A549 (cell line): ENCODE measurements at regions not wholly inside any gene's neighbourhood (a gene's known extent, or its start where the extent isn't known, plus 50 kb on each side); places are given as distances from the start of the nearest gene placed in this dataset.

Experiments used
- ATAC-seq, 2 experiments: fragments of 200-7000 bp in 1 of 2; fragments of >200 bp in 1 of 2; cut with Nextera tagmentation in 1 of 2; cut with Tn5 transposase in 1 of 2; 3 replicates each; pipeline versions ENCODE4 v1.8.0 to v1.9.1; 2018 to 2020; ENCODE audit warnings: mild to moderate bottlenecking in 1 of 2, moderate library complexity in 1 of 2
- CTCF ChIA-PET: fragments of 300-600 bp; sonication (Branson Sonifier 250); formaldehyde crosslinking; extraction: SDS; loops from one replicate; lab custom pipeline; 2021; ENCODE audit warnings: antibody characterized with exemption, inconsistent platforms; lab: Yijun Ruan, JAX
- POLR2A ChIA-PET: fragments of 350-600 bp; formaldehyde crosslinking; extraction: SDS; loops from one replicate; lab custom pipeline; 2021; ENCODE audit warnings: antibody characterized with exemption, inconsistent platforms; lab: Yijun Ruan, JAX
- DNase-seq, 2 experiments: peaks; one replicate each; pipeline versions ENCODE4 v3.0.0 to v3.0.0-alpha.2; 2011 to 2016; ENCODE audit warnings: low read depth in 1 of 2, low spot score in 1 of 2
- FAIRE-seq: peaks from 2 replicates; lab custom pipeline; 2011; peaks lifted over from hg19 to GRCh38; lab: Jason Lieb, UNC
- H3K27ac ChIP-seq, 2 experiments: fragments of >200 bp; sonication (Bioruptor Twin); formaldehyde crosslinking; 3 replicates each; pipeline ENCODE4 v1.5.1; 2016 to 2017
- H3K4me1 ChIP-seq: fragments of >200 bp; sonication (Bioruptor Twin); formaldehyde crosslinking; 3 replicates; pipeline ENCODE4 v1.6.1; 2016
- H3K4me2 ChIP-seq: fragments of >200 bp; sonication (Bioruptor Twin); formaldehyde crosslinking; 3 replicates; pipeline ENCODE4 v1.6.1; 2016
- H3K4me3 ChIP-seq: fragments of >200 bp; sonication (Bioruptor Twin); formaldehyde crosslinking; 3 replicates; pipeline ENCODE4 v1.5.1; 2016
- H3K9me3 ChIP-seq: fragments of >200 bp; sonication (Bioruptor Twin); formaldehyde crosslinking; 3 replicates; pipeline ENCODE4 v1.6.1; 2016
- CBX8 ChIP-seq: fragments of 200-600 bp; sonication (generic); IDR thresholded peaks from 2 replicates; pipeline ENCODE4 v1.6.1; 2016
- CHD2 ChIP-seq: fragments of 150-350 bp; IDR thresholded peaks from 2 replicates; pipeline ENCODE4 v1.6.1; 2014; ENCODE audit warnings: low read length; ENCODE audit not compliant: partially characterized antibody
- E2F6 ChIP-seq: IDR thresholded peaks from 2 replicates; pipeline ENCODE4 v1.6.1; 2012; ENCODE audit warnings: low read depth, borderline replicate concordance
- EHMT2 ChIP-seq: fragments of 200-600 bp; sonication (generic); IDR thresholded peaks from 2 replicates; pipeline ENCODE4 v1.6.1; 2016; ENCODE audit warnings: antibody characterized with exemption, low read depth, mild to moderate bottlenecking, moderate library complexity
- ELK1 ChIP-seq: fragments of 150-350 bp; IDR thresholded peaks from 2 replicates; pipeline ENCODE4 v1.6.1; 2014; ENCODE audit warnings: low read depth, mild to moderate bottlenecking, low read length
- ESRRA ChIP-seq: fragments of 150-350 bp; IDR thresholded peaks from 2 replicates; pipeline ENCODE4 v1.6.1; 2014; ENCODE audit warnings: mild to moderate bottlenecking, low read length, borderline replicate concordance
- FOSL2 ChIP-seq, 2 experiments: fragments of 450-650 bp in 1 of 2; fragments of >200 bp in 1 of 2; sonication (Bioruptor Twin) in 1 of 2; formaldehyde crosslinking; IDR thresholded peaks; 2 replicates each; pipeline versions ENCODE4 v1.5.0 to v1.6.1; 2016 to 2020; ENCODE audit warnings: mild to moderate bottlenecking in 1 of 2, moderate library complexity in 1 of 2
- FOXS1 ChIP-seq: fragments of 250-450 bp; sonication (Bioruptor Pico); IDR thresholded peaks from 2 replicates; pipeline ENCODE4 v1.5.0; 2020; ENCODE audit warnings: mild to moderate bottlenecking, moderate library complexity
- HDAC2 ChIP-seq: fragments of 200-600 bp; sonication (generic); IDR thresholded peaks from 2 replicates; pipeline ENCODE4 v1.6.1; 2016
- HEYL ChIP-seq: fragments of 250-450 bp; sonication (Bioruptor Pico); IDR thresholded peaks from 2 replicates; pipeline ENCODE4 v1.8.0; 2021; ENCODE audit warnings: mild to moderate bottlenecking, moderate library complexity
- HOXB5 ChIP-seq: fragments of 250-450 bp; sonication (Bioruptor Pico); IDR thresholded peaks from 2 replicates; pipeline ENCODE4 v1.5.0; 2020; ENCODE audit warnings: mild to moderate bottlenecking, moderate library complexity
- KDM5A ChIP-seq: fragments of 200-600 bp; sonication (generic); IDR thresholded peaks from 2 replicates; pipeline ENCODE4 v1.6.1; 2016; ENCODE audit warnings: antibody characterized with exemption, mild to moderate bottlenecking
- MAFK ChIP-seq: fragments of 450-650 bp; IDR thresholded peaks from 2 replicates; pipeline ENCODE4 v1.6.1; 2014; ENCODE audit not compliant: partially characterized antibody
- MAZ ChIP-seq: fragments of 150-350 bp; IDR thresholded peaks from 2 replicates; pipeline ENCODE4 v1.6.1; 2014; ENCODE audit warnings: antibody characterized with exemption, low read depth, low read length, borderline replicate concordance
- MYC ChIP-seq: IDR thresholded peaks from 2 replicates; pipeline ENCODE4 v1.6.1; 2012; ENCODE audit warnings: mild to moderate bottlenecking, inconsistent platforms, low read length, improper control_type of control experiment, borderline replicate concordance
- NR3C1 ChIP-seq: fragments of >200 bp; sonication (Bioruptor Twin); formaldehyde crosslinking; IDR thresholded peaks from 3 replicates; pipeline ENCODE4 v1.6.1; 2017
- PBX3 ChIP-seq: IDR thresholded peaks from 2 replicates; pipeline ENCODE4 v1.6.1; 2012
- POLR2A ChIP-seq: IDR thresholded peaks from 2 replicates; pipeline ENCODE4 v1.6.1; 2012; ENCODE audit warnings: mild to moderate bottlenecking, low read length
- POLR2AphosphoS2 ChIP-seq: conservative IDR thresholded peaks from 2 replicates; pipeline ENCODE4 v1.6.1; 2012; ENCODE audit warnings: low read length, improper control_type of control experiment, inconsistent platforms
- RAD21 ChIP-seq, 2 experiments: fragments of >200 bp in 1 of 2; sonication (Bioruptor Twin) in 1 of 2; formaldehyde crosslinking in 1 of 2; IDR thresholded peaks in 1 of 2; conservative IDR thresholded peaks in 1 of 2; 2 replicates in 1 of 2; 3 replicates in 1 of 2; pipeline ENCODE4 v1.6.1; 2012 to 2018; ENCODE audit warnings: inconsistent platforms in 1 of 2
- RCOR1 ChIP-seq: fragments of 150-350 bp; IDR thresholded peaks from 2 replicates; pipeline ENCODE4 v1.6.1; 2014; ENCODE audit warnings: antibody characterized with exemption, low read length, low read depth
- REST ChIP-seq: fragments of 200-600 bp; sonication (generic); IDR thresholded peaks from 2 replicates; pipeline ENCODE4 v1.6.1; 2016; ENCODE audit warnings: antibody characterized with exemption, mild to moderate bottlenecking, moderate library complexity
- RFX5 ChIP-seq: fragments of 450-650 bp; IDR thresholded peaks from 2 replicates; pipeline ENCODE4 v1.7.1; 2014; ENCODE audit warnings: antibody characterized with exemption, mild to moderate bottlenecking, moderate library complexity
- SMC3 ChIP-seq: fragments of >200 bp; sonication (Bioruptor Twin); formaldehyde crosslinking; IDR thresholded peaks from 3 replicates; pipeline ENCODE4 v1.6.1; 2018; ENCODE audit warnings: inconsistent platforms
- SREBF2 ChIP-seq: fragments of 450-650 bp; IDR thresholded peaks from 2 replicates; pipeline ENCODE4 v1.6.1; 2014; ENCODE audit warnings: mild to moderate bottlenecking, moderate library complexity
- TP53 ChIP-seq: fragments of 250-450 bp; sonication (Bioruptor Pico); IDR thresholded peaks from 2 replicates; pipeline ENCODE4 v1.5.0; 2021; ENCODE audit warnings: mild to moderate bottlenecking, moderate library complexity
- ZNF302 ChIP-seq: fragments of 250-450 bp; sonication (Bioruptor Pico); IDR thresholded peaks from 2 replicates; pipeline ENCODE4 v1.9.0; 2021; ENCODE audit warnings: inconsistent platforms, mild to moderate bottlenecking, moderate library complexity
- WGBS: methylation state at CpG from one replicate; pipeline ENCODE4 v1.1.6; 2017; ENCODE audit errors: missing lambda C conversion rate; 5-methylcytosine and 5-hydroxymethylcytosine counted together

- FAIRE-seq (no peak), DNase-seq (no peak), ATAC-seq (no peak)
- Histone ChIP-seq H3K4me2 (no peak overlapping the region), H3K4me3 (no peak overlapping the region), H3K9me3 (no peaks in the 10 kb centered on the region), H3K4me1 (no peaks in the 10 kb centered on the region), H3K27ac (no peak overlapping the region)
- POLR2A ChIA-PET, result no interaction called here
- CTCF ChIA-PET, result interaction anchor here (1.6 kb wide), 1 partner anchor 186 kb away, joined by 4 read pairs; no protein-coding TSS in a partner anchor
- 7% methylated on average over 3 of the region's 6 CpGs for WGBS
- no peak for TF ChIP-seq TP53 (CRISPR knock-in tag)
- no peak for TF ChIP-seq ELK1
- TF ChIP-seq ESRRA, result no peak
- no peak for TF ChIP-seq FOXS1 (CRISPR knock-in tag)
- TF ChIP-seq CHD2, result no peak
- TF ChIP-seq E2F6, result no peak
- no peak for TF ChIP-seq REST
- no peak for TF ChIP-seq SMC3
- TF ChIP-seq EHMT2, result no peak
- no peak for TF ChIP-seq HOXB5 (CRISPR knock-in tag)
- TF ChIP-seq MAFK, result no peak
- no peak for TF ChIP-seq POLR2A
- no peak for TF ChIP-seq FOSL2 (IDR thresholded peaks at IDR 0.05)
- TF ChIP-seq FOSL2 (CRISPR knock-in tag; IDR thresholded peaks at IDR 0.05), result no peak
- TF ChIP-seq KDM5A, result no peak
- TF ChIP-seq POLR2AphosphoS2, result no peak
- TF ChIP-seq MAZ, result no peak
- TF ChIP-seq MYC, result no peak
- TF ChIP-seq HDAC2, result no peak
These were observed 138.8 kb downstream of the CPZ start for GRCh38 chr4:8731364-8731763.

GRCh38 chr4:8730681-8731080, 138.1 kb downstream of the CPZ start:
- H3K4me1 ChIP-seq, result no peaks in the 10 kb centered on the region
- WGBS, result 42% methylated on average over 6 of the region's 6 CpGs
- TF ChIP-seq FOSL2 (IDR thresholded peaks at IDR 0.05), result no peak
- TF ChIP-seq FOSL2 (CRISPR knock-in tag; IDR thresholded peaks at IDR 0.05), result no peak
- no peak for TF ChIP-seq POLR2A
- no peak for TF ChIP-seq CBX8
- no peak for TF ChIP-seq NR3C1
- TF ChIP-seq FOXS1 (CRISPR knock-in tag), result no peak
- TF ChIP-seq HEYL, result no peak
- no peak for TF ChIP-seq MAFK
- TF ChIP-seq MYC, result no peak
- no peak for TF ChIP-seq SMC3
- no peak for TF ChIP-seq RFX5
- TF ChIP-seq TP53 (CRISPR knock-in tag), result no peak
- TF ChIP-seq SREBF2, result no peak
- no peak for TF ChIP-seq PBX3
- TF ChIP-seq RCOR1, result no peak
- TF ChIP-seq RAD21 (conservative IDR thresholded peaks at IDR 0.05 in 1 of 2, IDR thresholded peaks at IDR 0.05 in 1 of 2), result no peak
- no peak for TF ChIP-seq ZNF302 (CRISPR knock-in tag)
- TF ChIP-seq, all 56 proteins: peak for 0
- ATAC-seq (no peak), DNase-seq (no peak), FAIRE-seq (no peak)
- no peak overlapping the region for H3K4me3 ChIP-seq
- CTCF ChIA-PET, result no interaction called here
- no peak overlapping the region for H3K4me2 ChIP-seq
- H3K9me3 ChIP-seq, result no peaks in the 10 kb centered on the region
- no peak overlapping the region for H3K27ac ChIP-seq
- POLR2A ChIA-PET, result no interaction called here
